ENCODE measurements at regions not wholly inside any gene's neighbourhood (a gene's known extent, or its start where the extent isn't known, plus 50 kb on each side); places are given as distances from the start of the nearest gene placed in this dataset.
"Not testable (repeated sequence)": the region's sequence is repeated elsewhere in the genome, so short reads cannot be mapped to it uniquely, and the experiment has no call there.

- in situ Hi-C loops (cut with MboI; ENCODE audit: low sequenced_read_pairs): not testable (repeated sequence)
Observed at GRCh38 chr4:121616449-121616848, 80.3 kb downstream of the ANXA5 start.

GRCh38 chr4:121614101-121614500 is 82.7 kb downstream of the ANXA5 start:
- in situ Hi-C loops (cut with MboI; ENCODE audit: low sequenced_read_pairs): no loop called here

GRCh38 chr4:121599049-121599448 is 97.7 kb downstream of the ANXA5 start:
- in situ Hi-C loops (cut with MboI; ENCODE audit: low sequenced_read_pairs): no loop called here

- in situ Hi-C loops (cut with MboI; ENCODE audit: low sequenced_read_pairs): no loop called here
Observed at GRCh38 chr4:121597346-121597934, 99.3 kb downstream of the ANXA5 start.

- in situ Hi-C loops (cut with MboI; ENCODE audit: low sequenced_read_pairs): no loop called here
Observed at GRCh38 chr4:121594796-121595526, 101.8 kb downstream of the ANXA5 start.

- in situ Hi-C loops (cut with MboI; ENCODE audit: low sequenced_read_pairs): no loop called here
Observed at GRCh38 chr4:121593760-121594159, 103.0 kb downstream of the ANXA5 start.

GRCh38 chr4:121592257-121592656 is 104.5 kb downstream of the ANXA5 start:
- in situ Hi-C loops (cut with MboI; ENCODE audit: low sequenced_read_pairs): not testable (repeated sequence)

GRCh38 chr4:121584836-121585235 is 111.9 kb downstream of the ANXA5 start:
- in situ Hi-C loops (cut with MboI; ENCODE audit: low sequenced_read_pairs): no loop called here

GRCh38 chr4:121583396-121583795 is 113.4 kb downstream of the ANXA5 start:
- in situ Hi-C loops (cut with MboI; ENCODE audit: low sequenced_read_pairs): no loop called here

GRCh38 chr4:121582296-121582695 is 114.5 kb downstream of the ANXA5 start:
- in situ Hi-C loops (cut with MboI; ENCODE audit: low sequenced_read_pairs): no loop called here

- in situ Hi-C loops (cut with MboI; ENCODE audit: low sequenced_read_pairs): not testable (repeated sequence)
Observed at GRCh38 chr4:121575392-121575791, 121.4 kb downstream of the ANXA5 start.

- in situ Hi-C loops (cut with MboI; ENCODE audit: low sequenced_read_pairs): no loop called here
Observed at GRCh38 chr4:121574618-121575017, 122.2 kb downstream of the ANXA5 start.

GRCh38 chr4:121567748-121568147 is 129.0 kb downstream of the ANXA5 start:
- in situ Hi-C loops (cut with MboI; ENCODE audit: low sequenced_read_pairs): no loop called here

GRCh38 chr4:121564840-121565375 is 131.9 kb downstream of the ANXA5 start:
- in situ Hi-C loops (cut with MboI; ENCODE audit: low sequenced_read_pairs): no loop called here

GRCh38 chr4:121562811-121563210 is 134.0 kb downstream of the ANXA5 start:
- in situ Hi-C loops (cut with MboI; ENCODE audit: low sequenced_read_pairs): no loop called here

GRCh38 chr4:121555315-121556107 is 141.3 kb downstream of the ANXA5 start:
- in situ Hi-C loops (cut with MboI; ENCODE audit: low sequenced_read_pairs): no loop called here

- in situ Hi-C loops (cut with MboI; ENCODE audit: low sequenced_read_pairs): no loop called here
Observed at GRCh38 chr4:121554382-121554781, 142.4 kb downstream of the ANXA5 start.

- in situ Hi-C loops (cut with MboI; ENCODE audit: low sequenced_read_pairs): no loop called here
Observed at GRCh38 chr4:121551881-121552280, 144.9 kb downstream of the ANXA5 start.

- in situ Hi-C loops (cut with MboI; ENCODE audit: low sequenced_read_pairs): no loop called here
Observed at GRCh38 chr4:121551271-121551670, 145.5 kb downstream of the ANXA5 start.

GRCh38 chr4:121541696-121542095 is 155.1 kb downstream of the ANXA5 start:
- in situ Hi-C loops (cut with MboI; ENCODE audit: low sequenced_read_pairs): no loop called here

GRCh38 chr4:121535351-121535750 is 154.5 kb upstream of the QRFPR start:
- in situ Hi-C loops (cut with MboI; ENCODE audit: low sequenced_read_pairs): no loop called here

GRCh38 chr4:121534187-121534586 is 153.4 kb upstream of the QRFPR start:
- in situ Hi-C loops (cut with MboI; ENCODE audit: low sequenced_read_pairs): no loop called here
